IPS-15b (cell line): ENCODE measurements at regions not wholly inside any gene's neighbourhood (a gene's known extent, or its start where the extent isn't known, plus 50 kb on each side); places are given as distances from the start of the nearest gene placed in this dataset.

Source experiments
- H3K27me3 ChIP-seq: one replicate; pipeline ENCODE4 v1.6.1; 2013; ENCODE audit warnings: low read length; ENCODE audit not compliant: control insufficient read depth, insufficient read depth
- H3K36me3 ChIP-seq: one replicate; pipeline ENCODE4 v1.6.1; 2013; ENCODE audit warnings: low read length; ENCODE audit not compliant: control insufficient read depth, insufficient read depth
- H3K4me1 ChIP-seq: one replicate; pipeline ENCODE4 v1.6.1; 2013; ENCODE audit warnings: mild to moderate bottlenecking, low read length; ENCODE audit not compliant: control insufficient read depth, insufficient read depth
- H3K4me3 ChIP-seq: one replicate; pipeline ENCODE4 v1.5.1; 2013; ENCODE audit warnings: low read depth, low read length
- H3K9ac ChIP-seq: one replicate; pipeline ENCODE4 v1.6.1; 2013; ENCODE audit warnings: low read depth, mild to moderate bottlenecking, low read length
- H3K9me3 ChIP-seq: one replicate; pipeline ENCODE4 v1.6.1; 2013; ENCODE audit warnings: mild to moderate bottlenecking, low read length; ENCODE audit not compliant: control insufficient read depth, insufficient read depth

- no peaks in the 10 kb centered on the region for H3K36me3 ChIP-seq
- peaks cover 4% of the 10 kb centered on the region for H3K9me3 ChIP-seq
- H3K4me3 ChIP-seq = no peak overlapping the region
- no peak overlapping the region for H3K9ac ChIP-seq
- peaks cover 2% of the 10 kb centered on the region for H3K4me1 ChIP-seq
- H3K27me3 ChIP-seq = no peaks in the 10 kb centered on the region
Observed at GRCh38 chr5:81896764-81897163, 75.1 kb upstream of the ATG10 start.

- no peaks in the 10 kb centered on the region for H3K27me3 ChIP-seq
- no peaks in the 10 kb centered on the region for H3K4me1 ChIP-seq
- H3K36me3 ChIP-seq = no peaks in the 10 kb centered on the region
- H3K4me3 ChIP-seq = no peak overlapping the region
- H3K9ac ChIP-seq = no peak overlapping the region
- H3K9me3 ChIP-seq = peaks cover 12% of the 10 kb centered on the region
Observed at GRCh38 chr5:81895307-81895706, 76.5 kb upstream of the ATG10 start.

GRCh38 chr5:81893961-81894360, 77.9 kb upstream of the ATG10 start:
- Histone ChIP-seq H3K27me3 (no peaks in the 10 kb centered on the region), H3K4me3 (no peak overlapping the region), H3K9ac (no peak overlapping the region), H3K4me1 (no peaks in the 10 kb centered on the region), H3K36me3 (no peaks in the 10 kb centered on the region), H3K9me3 (peaks cover 12% of the 10 kb centered on the region)

- no peak overlapping the region for H3K9ac ChIP-seq
- H3K36me3 ChIP-seq = no peaks in the 10 kb centered on the region
- no peaks in the 10 kb centered on the region for H3K4me1 ChIP-seq
- no peak overlapping the region for H3K4me3 ChIP-seq
- no peaks in the 10 kb centered on the region for H3K27me3 ChIP-seq
- no peaks in the 10 kb centered on the region for H3K9me3 ChIP-seq
Observed at GRCh38 chr5:81884871-81885270, 87.0 kb upstream of the ATG10 start.

- no peak overlapping the region for H3K4me3 ChIP-seq
- no peaks in the 10 kb centered on the region for H3K36me3 ChIP-seq
- no peaks in the 10 kb centered on the region for H3K9me3 ChIP-seq
- H3K27me3 ChIP-seq = no peaks in the 10 kb centered on the region
- H3K9ac ChIP-seq = no peak overlapping the region
- no peaks in the 10 kb centered on the region for H3K4me1 ChIP-seq
Observed at GRCh38 chr5:81883371-81883770, 88.5 kb upstream of the ATG10 start.

GRCh38 chr5:81881595-81881994, 90.2 kb upstream of the ATG10 start:
- Histone ChIP-seq H3K4me1 (no peaks in the 10 kb centered on the region), H3K36me3 (no peaks in the 10 kb centered on the region), H3K9ac (no peak overlapping the region), H3K27me3 (no peaks in the 10 kb centered on the region), H3K9me3 (no peaks in the 10 kb centered on the region), H3K4me3 (no peak overlapping the region)

GRCh38 chr5:81879936-81880335, 91.9 kb upstream of the ATG10 start:
- Histone ChIP-seq H3K9me3 (no peaks in the 10 kb centered on the region), H3K9ac (no peak overlapping the region), H3K4me3 (no peak overlapping the region), H3K36me3 (no peaks in the 10 kb centered on the region), H3K4me1 (no peaks in the 10 kb centered on the region), H3K27me3 (no peaks in the 10 kb centered on the region)

- no peak overlapping the region for H3K4me3 ChIP-seq
- H3K27me3 ChIP-seq = no peaks in the 10 kb centered on the region
- no peaks in the 10 kb centered on the region for H3K9me3 ChIP-seq
- H3K36me3 ChIP-seq = no peaks in the 10 kb centered on the region
- no peaks in the 10 kb centered on the region for H3K4me1 ChIP-seq
- no peak overlapping the region for H3K9ac ChIP-seq
Observed at GRCh38 chr5:81878333-81878732, 93.5 kb upstream of the ATG10 start.

GRCh38 chr5:81866994-81867393, 104.8 kb upstream of the ATG10 start:
- Histone ChIP-seq H3K9ac (no peak overlapping the region), H3K4me1 (peaks cover 5% of the 10 kb centered on the region)

GRCh38 chr5:81860778-81861177, 109.9 kb upstream of the SSBP2 start:
- Histone ChIP-seq H3K9ac (no peak overlapping the region), H3K36me3 (no peaks in the 10 kb centered on the region), H3K4me3 (no peak overlapping the region), H3K27me3 (no peaks in the 10 kb centered on the region), H3K4me1 (peaks cover 21% of the 10 kb centered on the region), H3K9me3 (no peaks in the 10 kb centered on the region)

More at GRCh38 chr5:81866994-81867393, 104.8 kb upstream of the ATG10 start:
- no peaks in the 10 kb centered on the region for H3K36me3 ChIP-seq
- H3K27me3 ChIP-seq = no peaks in the 10 kb centered on the region
- H3K4me3 ChIP-seq = no peak overlapping the region
- H3K9me3 ChIP-seq = no peaks in the 10 kb centered on the region

GRCh38 chr5:81859624-81860023, 108.7 kb upstream of the SSBP2 start:
- no peaks in the 10 kb centered on the region for H3K9me3 ChIP-seq
- H3K4me1 ChIP-seq = peaks cover 28% of the 10 kb centered on the region
- no peaks in the 10 kb centered on the region for H3K36me3 ChIP-seq
- no peak overlapping the region for H3K9ac ChIP-seq
- H3K4me3 ChIP-seq = no peak overlapping the region
- H3K27me3 ChIP-seq = no peaks in the 10 kb centered on the region

GRCh38 chr5:81856948-81857928, 106.3 kb upstream of the SSBP2 start:
- peaks cover 42% of the 10 kb centered on the region for H3K4me1 ChIP-seq
- no peaks in the 10 kb centered on the region for H3K27me3 ChIP-seq
- no peaks in the 10 kb centered on the region for H3K36me3 ChIP-seq
- no peak overlapping the region for H3K9ac ChIP-seq
- no peak overlapping the region for H3K4me3 ChIP-seq
- no peaks in the 10 kb centered on the region for H3K9me3 ChIP-seq
